Activated T-helper 2 cell treated with anti-CD3 and anti-CD28 coated beads, Interferon-gamma antibody, Interleukin-2, Interleukin-4, amounts not matched to agents 10 μg/mL and 5 μg/mL and 100 μg/mL, durations not matched to agents 14 hours and 24 hours and 36 hours (primary cell): ENCODE measurements at regions not wholly inside any gene's neighbourhood (a gene's known extent, or its start where the extent isn't known, plus 50 kb on each side); places are given as distances from the start of the nearest gene placed in this dataset.
"Not testable (repeated sequence)": the region's sequence is repeated elsewhere in the genome, so short reads cannot be mapped to it uniquely, and the experiment has no call there.

Experiments
- DNase-seq: peaks from one replicate; pipeline ENCODE4 v3.0.0; 2021; ENCODE audit warnings: low spot score
- H3K27ac Mint-ChIP-seq: one replicate; pipeline ENCODE4 v1.8.0; 2021; ENCODE audit warnings: mixed read lengths
- H3K27me3 Mint-ChIP-seq: one replicate; pipeline ENCODE4 v1.8.0; 2021; ENCODE audit warnings: low read depth, mixed read lengths
- H3K36me3 Mint-ChIP-seq: one replicate; pipeline ENCODE4 v1.8.0; 2021; ENCODE audit warnings: low read depth, mixed read lengths
- H3K4me1 Mint-ChIP-seq: one replicate; pipeline ENCODE4 v1.8.0; 2021; ENCODE audit warnings: low read depth, mixed read lengths
- H3K4me3 Mint-ChIP-seq: one replicate; pipeline ENCODE4 v1.8.0; 2021; ENCODE audit warnings: low read depth, mild to moderate bottlenecking, moderate library complexity, mixed read lengths
- H3K9me3 Mint-ChIP-seq: one replicate; pipeline ENCODE4 v1.8.0; 2021; ENCODE audit warnings: mixed read lengths
- intact Hi-C: fragments of 100-400 bp; cut with micrococcal nuclease; formaldehyde crosslinking; loops from one replicate; pipeline ENCODE4 v1.15.1; 2023

DNA sequence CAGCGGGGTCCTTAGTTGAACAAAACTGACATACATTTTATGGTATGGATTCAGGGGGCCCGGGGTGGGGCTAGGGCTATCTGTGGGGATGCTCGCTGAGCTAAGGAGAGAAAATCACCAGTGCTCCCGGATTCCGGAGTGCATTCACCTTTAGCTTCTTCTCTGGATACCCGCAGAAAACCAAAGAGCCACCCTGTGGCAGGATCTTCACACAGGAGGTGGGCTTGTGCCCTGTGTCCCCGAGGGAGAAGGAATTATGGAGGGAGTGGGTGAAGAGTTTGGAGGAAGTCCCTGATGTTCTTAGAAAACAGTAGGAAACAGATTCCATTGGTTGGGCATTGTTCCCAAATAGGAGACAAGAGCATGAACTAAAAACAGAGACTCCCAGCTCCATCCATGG, 385.2 kb upstream of the DEFB115 start:
- H3K27me3 Mint-ChIP-seq, H3K36me3 Mint-ChIP-seq, intact Hi-C loops, H3K4me3 Mint-ChIP-seq, H3K27ac Mint-ChIP-seq, H3K4me1 Mint-ChIP-seq, DNase-seq: not testable (repeated sequence)
- H3K9me3 Mint-ChIP-seq: peaks cover 63% of the 10 kb centered on the region

DNA sequence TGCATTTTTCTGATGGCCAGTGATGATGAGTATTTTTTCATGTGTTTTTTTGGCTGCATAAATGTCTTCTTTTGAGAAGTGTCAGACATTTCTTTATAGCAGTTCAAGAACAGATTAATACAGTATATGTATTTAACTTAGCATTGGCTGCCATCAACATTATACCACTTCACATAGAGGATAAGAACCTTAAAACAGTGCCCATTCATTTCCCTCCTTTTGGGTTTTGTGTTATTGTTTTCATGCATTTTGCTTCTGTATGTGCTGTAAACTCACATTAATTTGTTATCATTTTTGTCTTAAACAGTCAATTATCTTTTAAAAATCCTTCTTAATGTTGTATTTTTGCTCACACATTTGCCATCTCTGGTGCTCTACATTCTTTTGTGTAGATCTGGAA, 381.6 kb upstream of the DEFB115 start:
- H3K36me3 Mint-ChIP-seq, DNase-seq, H3K4me3 Mint-ChIP-seq, H3K27ac Mint-ChIP-seq, H3K4me1 Mint-ChIP-seq, intact Hi-C loops, H3K27me3 Mint-ChIP-seq: not testable (repeated sequence)
- peaks cover 62% of the 10 kb centered on the region for H3K9me3 Mint-ChIP-seq

- H3K36me3 Mint-ChIP-seq, intact Hi-C loops, H3K4me3 Mint-ChIP-seq, DNase-seq, H3K27ac Mint-ChIP-seq, H3K4me1 Mint-ChIP-seq: not testable (repeated sequence)
- H3K9me3 Mint-ChIP-seq: peaks cover 17% of the 10 kb centered on the region
- peaks cover 14% of the 10 kb centered on the region for H3K27me3 Mint-ChIP-seq
Measured at GRCh38 chr20:30891400-30891799, 366.1 kb upstream of the DEFB115 start.

DNA sequence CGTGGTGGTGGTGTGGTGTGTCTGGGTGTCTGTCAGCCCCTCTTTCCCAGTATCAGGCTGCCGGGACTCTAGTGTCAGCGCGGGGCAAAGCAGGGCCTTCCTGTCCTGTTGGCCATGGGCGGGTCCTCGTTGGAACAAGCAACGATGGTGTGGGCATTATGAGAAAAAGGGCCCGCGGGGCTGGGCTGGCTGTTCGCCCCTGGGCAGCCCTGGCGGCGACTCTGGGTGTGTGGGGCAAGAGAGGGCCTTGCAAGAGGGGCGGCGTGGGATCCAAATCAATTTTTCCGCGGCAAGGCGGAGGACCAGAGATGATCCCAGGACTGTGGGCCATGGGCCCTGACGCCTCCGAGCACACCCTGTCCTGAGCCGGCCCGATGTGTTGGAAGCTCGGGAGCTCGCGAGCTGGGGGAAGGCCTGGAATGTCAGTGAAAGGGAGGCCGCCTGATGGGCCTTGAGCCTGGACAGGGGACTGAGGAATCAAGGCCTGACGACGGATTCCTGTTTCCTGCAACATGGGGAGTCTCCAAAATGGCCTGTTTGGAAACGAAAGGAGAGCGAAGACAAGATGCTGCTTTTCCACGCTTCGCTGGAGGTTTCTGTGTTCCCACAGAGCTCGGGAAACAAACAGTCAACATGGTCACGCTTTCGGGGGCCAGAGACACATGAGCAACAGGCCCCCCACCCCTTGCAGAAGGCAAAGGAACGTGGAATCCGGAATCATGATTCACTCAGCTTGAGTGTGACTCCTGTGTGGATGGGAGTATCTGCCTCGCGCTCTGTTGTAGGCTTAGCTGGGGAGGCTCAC, 364.7 kb upstream of the DEFB115 start:
- peaks cover 7% of the 10 kb centered on the region for H3K9me3 Mint-ChIP-seq
- H3K4me3 Mint-ChIP-seq: no peak overlapping the region
- H3K36me3 Mint-ChIP-seq: no peaks in the 10 kb centered on the region
- H3K27ac Mint-ChIP-seq: no peak overlapping the region
- no peaks in the 10 kb centered on the region for H3K4me1 Mint-ChIP-seq
- intact Hi-C loops: no loop called here
- peaks cover 16% of the 10 kb centered on the region for H3K27me3 Mint-ChIP-seq
- no peak for DNase-seq

DNA sequence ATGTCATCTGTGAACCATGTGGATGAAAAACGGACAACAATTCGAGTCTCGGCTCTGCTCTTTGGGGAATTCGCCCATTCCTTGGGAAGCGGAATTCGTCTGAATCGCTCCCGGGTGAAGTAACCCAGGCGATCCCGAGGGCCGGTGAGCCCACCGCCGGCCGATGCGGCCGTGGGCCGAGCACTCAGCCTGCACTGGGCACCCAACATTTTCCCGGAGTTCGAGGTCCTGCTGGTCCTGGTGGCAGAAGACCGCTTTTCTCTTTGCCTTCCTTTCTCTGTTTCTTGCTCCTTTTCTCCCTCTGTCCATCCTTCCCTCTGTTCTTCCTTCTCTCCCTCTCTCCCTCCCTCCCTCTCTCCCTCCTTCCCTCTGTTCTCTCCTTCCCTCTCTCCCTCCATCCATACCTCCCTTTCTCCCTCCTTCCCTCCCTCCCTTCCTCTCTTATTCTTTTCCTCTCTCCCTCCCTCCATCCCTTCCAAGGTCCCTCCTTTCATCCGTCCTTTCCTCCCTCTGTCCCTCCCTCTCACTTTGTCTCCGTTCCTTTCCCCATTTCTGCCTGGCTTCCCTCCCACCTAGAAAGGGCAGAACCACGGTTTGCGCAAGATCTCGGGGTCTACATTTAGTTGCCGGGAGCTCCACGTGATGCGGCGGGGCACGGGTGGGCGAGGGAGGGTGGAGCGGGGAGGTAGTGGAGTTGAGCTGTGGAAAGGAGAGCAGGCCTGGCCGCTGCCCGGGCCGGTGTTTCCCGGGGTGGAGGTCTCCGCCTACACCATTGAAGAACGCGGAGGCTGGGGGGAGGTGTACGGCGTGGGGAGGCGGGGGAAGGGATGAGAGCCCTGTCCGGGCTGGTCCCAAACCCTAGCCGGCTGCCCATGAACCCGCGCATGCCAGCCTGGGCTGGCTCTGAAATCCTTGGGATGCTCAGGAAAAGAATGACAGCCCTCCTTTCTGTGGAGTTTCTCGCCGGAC, 363.8 kb upstream of the DEFB115 start:
- H3K4me3 Mint-ChIP-seq, intact Hi-C loops, DNase-seq, H3K9me3 Mint-ChIP-seq, H3K27ac Mint-ChIP-seq, H3K36me3 Mint-ChIP-seq, H3K4me1 Mint-ChIP-seq: not testable (repeated sequence)
- H3K27me3 Mint-ChIP-seq: peaks cover 18% of the 10 kb centered on the region

DNA sequence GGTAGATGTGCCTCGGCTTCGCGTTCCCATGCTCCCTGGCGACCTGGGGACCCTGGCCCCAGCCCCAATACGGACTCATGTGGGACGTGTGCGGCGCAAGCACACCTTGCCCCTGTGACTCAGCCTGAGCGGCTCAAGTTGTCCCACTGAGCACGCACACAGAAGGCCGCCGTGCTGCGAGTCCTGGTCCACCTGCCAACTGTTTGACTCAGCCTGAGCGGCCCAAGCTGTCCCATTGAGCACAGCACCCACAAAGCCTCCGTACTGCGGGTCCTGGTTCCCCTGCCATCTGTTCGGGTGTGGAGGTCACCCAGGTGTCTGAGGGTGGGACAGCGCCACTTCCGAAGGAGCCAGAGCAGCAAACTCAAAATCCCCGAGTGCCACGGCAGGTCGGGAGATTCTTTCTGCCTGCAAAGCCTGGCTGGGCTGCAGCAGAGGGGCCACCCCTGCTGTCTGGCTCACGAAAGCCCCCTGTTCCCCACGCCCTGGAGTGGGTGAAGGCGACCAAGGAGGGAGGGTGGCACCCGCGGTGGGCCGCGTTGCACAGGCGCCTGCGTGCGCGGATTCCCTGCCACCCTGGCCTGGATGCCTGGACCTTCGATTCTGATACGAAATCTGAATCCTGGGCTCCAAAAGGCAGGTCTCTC, 362.6 kb upstream of the DEFB115 start:
- H3K27ac Mint-ChIP-seq, H3K4me1 Mint-ChIP-seq, DNase-seq, H3K9me3 Mint-ChIP-seq, H3K36me3 Mint-ChIP-seq, intact Hi-C loops, H3K4me3 Mint-ChIP-seq: not testable (repeated sequence)
- H3K27me3 Mint-ChIP-seq: peaks cover 21% of the 10 kb centered on the region

DNA sequence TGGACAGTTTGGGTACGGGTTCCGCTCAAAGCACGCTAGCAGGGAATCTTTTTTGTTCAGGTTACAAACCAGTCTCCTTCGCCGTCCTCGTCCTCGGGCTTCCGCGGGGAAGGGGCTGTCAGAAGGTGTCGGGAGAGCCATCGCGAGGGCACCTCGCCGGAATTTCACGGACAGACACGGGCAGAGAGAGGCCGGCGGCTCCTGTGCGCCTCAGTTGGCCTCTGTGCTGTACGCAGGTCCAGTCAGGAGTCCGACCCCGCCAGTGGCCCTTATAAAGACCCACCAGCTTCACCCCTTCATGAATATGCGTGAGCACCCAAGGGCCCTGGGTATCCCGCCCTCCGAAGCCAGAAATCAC, 362.1 kb upstream of the DEFB115 start:
- H3K36me3 Mint-ChIP-seq, H3K4me3 Mint-ChIP-seq, H3K27ac Mint-ChIP-seq, DNase-seq, H3K4me1 Mint-ChIP-seq, H3K9me3 Mint-ChIP-seq, intact Hi-C loops: not testable (repeated sequence)
- peaks cover 21% of the 10 kb centered on the region for H3K27me3 Mint-ChIP-seq

DNA sequence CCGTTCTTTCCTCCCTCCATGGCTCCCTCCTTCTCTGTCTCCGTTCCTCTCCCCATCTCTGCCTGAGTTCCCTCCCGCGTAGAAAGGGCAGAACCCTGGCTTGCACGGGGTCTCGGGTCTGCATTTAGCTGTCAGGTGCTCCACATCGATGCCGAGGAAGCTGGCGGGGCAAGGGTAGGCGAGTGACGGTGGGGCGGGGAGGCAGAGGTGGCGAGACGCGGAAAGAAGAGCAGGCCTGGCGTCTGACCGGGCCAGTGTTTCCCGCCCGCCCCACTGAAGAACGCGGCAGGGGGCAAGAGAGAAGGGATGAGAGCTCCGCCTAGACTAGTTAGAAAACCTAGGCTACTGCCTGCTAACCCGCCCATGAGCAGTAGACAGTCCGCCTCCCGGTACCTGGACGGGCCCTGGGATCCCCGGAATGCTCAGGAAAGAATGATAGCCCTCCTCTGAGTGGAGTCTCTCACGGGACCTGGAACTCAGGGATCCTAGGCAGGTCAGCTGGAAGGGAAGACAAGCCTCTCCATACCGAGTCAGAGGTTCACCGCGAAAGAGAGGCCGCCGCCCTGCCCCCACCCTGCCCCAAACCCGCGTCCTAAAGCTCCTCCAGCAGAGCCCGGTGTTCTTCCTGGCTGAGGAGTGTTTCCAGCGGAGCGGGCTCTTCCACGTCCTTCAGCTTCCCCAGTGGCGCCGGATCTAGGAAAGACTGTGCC, 357.9 kb upstream of the DEFB115 start:
- H3K27ac Mint-ChIP-seq, H3K4me3 Mint-ChIP-seq, H3K4me1 Mint-ChIP-seq, H3K36me3 Mint-ChIP-seq, DNase-seq, intact Hi-C loops: not testable (repeated sequence)
- Mint-ChIP-seq H3K27me3 (peaks cover 11% of the 10 kb centered on the region), H3K9me3 (peaks cover 12% of the 10 kb centered on the region)

GRCh38 chr20:30900080-30900719, 357.3 kb upstream of the DEFB115 start:
- H3K36me3 Mint-ChIP-seq, H3K27ac Mint-ChIP-seq, DNase-seq, H3K4me3 Mint-ChIP-seq, H3K4me1 Mint-ChIP-seq, intact Hi-C loops: not testable (repeated sequence)
- H3K9me3 Mint-ChIP-seq: peaks cover 18% of the 10 kb centered on the region
- H3K27me3 Mint-ChIP-seq: peaks cover 11% of the 10 kb centered on the region

GRCh38 chr20:30905231-30905630, 352.2 kb upstream of the DEFB115 start:
- H3K4me1 Mint-ChIP-seq, H3K27ac Mint-ChIP-seq, H3K27me3 Mint-ChIP-seq, H3K4me3 Mint-ChIP-seq, intact Hi-C loops, H3K36me3 Mint-ChIP-seq, DNase-seq: not testable (repeated sequence)
- peaks cover 50% of the 10 kb centered on the region for H3K9me3 Mint-ChIP-seq

- Mint-ChIP-seq H3K27ac (no peak overlapping the region), H3K27me3 (no peaks in the 10 kb centered on the region), H3K4me1 (no peaks in the 10 kb centered on the region), H3K9me3 (peaks cover 47% of the 10 kb centered on the region), H3K4me3 (no peak overlapping the region), H3K36me3 (no peaks in the 10 kb centered on the region)
- intact Hi-C loops: no loop called here
- DNase-seq: no peak
Measured at GRCh38 chr20:30910937-30911725, 346.3 kb upstream of the DEFB115 start.
